GM12878 (cell line): ENCODE measurements at regions not wholly inside any gene's neighbourhood (a gene's known extent, or its start where the extent isn't known, plus 50 kb on each side); places are given as distances from the start of the nearest gene placed in this dataset.

Experiments used
- CTCF ChIP-seq, 3 experiments: IDR thresholded peaks in 2 of 3; conservative IDR thresholded peaks in 1 of 3; 2 replicates each; pipeline ENCODE4 v1.5.1; 2011; ENCODE audit warnings: low read depth in 3 of 3, low read length in 3 of 3, mild to moderate bottlenecking in 3 of 3, control low read depth in 2 of 3, moderate library complexity in 2 of 3, inconsistent platforms in 1 of 3, mixed read lengths in 1 of 3; ENCODE audit not compliant: control insufficient read depth in 2 of 3, insufficient read depth in 1 of 3; ENCODE audit errors: extremely low read depth in 1 of 3
- EZH2 ChIP-seq: IDR thresholded peaks from 2 replicates; pipeline ENCODE4 v1.6.1; 2012; ENCODE audit warnings: low read depth, mild to moderate bottlenecking, control low read depth, inconsistent platforms, low read length, borderline replicate concordance; ENCODE audit not compliant: control insufficient read depth
- HCFC1 ChIP-seq: fragments of 150-350 bp; IDR thresholded peaks from 2 replicates; pipeline ENCODE4 v1.6.1; 2014; ENCODE audit warnings: low read length
- MTA3 ChIP-seq: IDR thresholded peaks from 2 replicates; pipeline ENCODE4 v1.6.1; 2012; ENCODE audit warnings: low read length, inconsistent platforms, borderline replicate concordance
- RCOR1 ChIP-seq: conservative IDR thresholded peaks from 2 replicates; pipeline ENCODE4 v1.6.1; 2012; ENCODE audit warnings: low read depth, low read length, improper control_type of control experiment
- REST ChIP-seq: IDR thresholded peaks from 2 replicates; pipeline ENCODE4 v1.6.1; 2012; ENCODE audit warnings: mild to moderate bottlenecking, low read depth, low read length
- SREBF2 ChIP-seq: IDR thresholded peaks from 2 replicates; pipeline ENCODE4 v1.6.1; 2012; ENCODE audit warnings: mild to moderate bottlenecking, low read length
- USF2 ChIP-seq: IDR thresholded peaks from 2 replicates; pipeline ENCODE4 v1.6.1; 2011; ENCODE audit warnings: low read depth, low read length, improper control_type of control experiment, borderline replicate concordance
- TF ChIP-seq, protein P1 (sequence below): IDR thresholded peaks from 2 replicates; pipeline ENCODE4 v1.6.1; 2011; ENCODE audit warnings: borderline replicate concordance, low read depth, mild to moderate bottlenecking, moderate library complexity, mixed read lengths, low read length; ENCODE audit not compliant: insufficient read depth; ENCODE audit errors: extremely low read length
- TF ChIP-seq, protein P2 (sequence below): IDR thresholded peaks from 2 replicates; pipeline ENCODE4 v1.6.1; 2011; ENCODE audit warnings: low read depth, mild to moderate bottlenecking, low read length, moderate library complexity, borderline replicate concordance; ENCODE audit errors: extremely low read depth
- TF ChIP-seq, protein P3 (sequence below): fragments of 450-650 bp; IDR thresholded peaks from 2 replicates; pipeline ENCODE4 v1.6.1; 2017; ENCODE audit warnings: mild to moderate bottlenecking

GRCh38 chr14:101233808-101234207 lies 327.5 kb upstream of the DIO3 start:
- TF ChIP-seq CTCF (IDR thresholded peaks at IDR 0.05 in 2 of 3, conservative IDR thresholded peaks at IDR 0.05 in 1 of 3; ENCODE audit: control insufficient read depth in 2 of 3, extremely low read depth in 1 of 3, insufficient read depth in 1 of 3, low read depth in 3 of 3, low read length in 3 of 3): no peak
- TF ChIP-seq, protein P1, sequence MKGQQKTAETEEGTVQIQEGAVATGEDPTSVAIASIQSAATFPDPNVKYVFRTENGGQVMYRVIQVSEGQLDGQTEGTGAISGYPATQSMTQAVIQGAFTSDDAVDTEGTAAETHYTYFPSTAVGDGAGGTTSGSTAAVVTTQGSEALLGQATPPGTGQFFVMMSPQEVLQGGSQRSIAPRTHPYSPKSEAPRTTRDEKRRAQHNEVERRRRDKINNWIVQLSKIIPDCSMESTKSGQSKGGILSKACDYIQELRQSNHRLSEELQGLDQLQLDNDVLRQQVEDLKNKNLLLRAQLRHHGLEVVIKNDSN: no peak
- no peak for TF ChIP-seq USF2
- TF ChIP-seq HCFC1: no peak
- TF ChIP-seq SREBF2: no peak
- TF ChIP-seq REST: no peak
- TF ChIP-seq EZH2: no peak
- no peak for TF ChIP-seq RCOR1
- TF ChIP-seq, protein P2, sequence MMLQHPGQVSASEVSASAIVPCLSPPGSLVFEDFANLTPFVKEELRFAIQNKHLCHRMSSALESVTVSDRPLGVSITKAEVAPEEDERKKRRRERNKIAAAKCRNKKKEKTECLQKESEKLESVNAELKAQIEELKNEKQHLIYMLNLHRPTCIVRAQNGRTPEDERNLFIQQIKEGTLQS: no peak
- no peak for TF ChIP-seq MTA3
- TF ChIP-seq, protein P3, sequence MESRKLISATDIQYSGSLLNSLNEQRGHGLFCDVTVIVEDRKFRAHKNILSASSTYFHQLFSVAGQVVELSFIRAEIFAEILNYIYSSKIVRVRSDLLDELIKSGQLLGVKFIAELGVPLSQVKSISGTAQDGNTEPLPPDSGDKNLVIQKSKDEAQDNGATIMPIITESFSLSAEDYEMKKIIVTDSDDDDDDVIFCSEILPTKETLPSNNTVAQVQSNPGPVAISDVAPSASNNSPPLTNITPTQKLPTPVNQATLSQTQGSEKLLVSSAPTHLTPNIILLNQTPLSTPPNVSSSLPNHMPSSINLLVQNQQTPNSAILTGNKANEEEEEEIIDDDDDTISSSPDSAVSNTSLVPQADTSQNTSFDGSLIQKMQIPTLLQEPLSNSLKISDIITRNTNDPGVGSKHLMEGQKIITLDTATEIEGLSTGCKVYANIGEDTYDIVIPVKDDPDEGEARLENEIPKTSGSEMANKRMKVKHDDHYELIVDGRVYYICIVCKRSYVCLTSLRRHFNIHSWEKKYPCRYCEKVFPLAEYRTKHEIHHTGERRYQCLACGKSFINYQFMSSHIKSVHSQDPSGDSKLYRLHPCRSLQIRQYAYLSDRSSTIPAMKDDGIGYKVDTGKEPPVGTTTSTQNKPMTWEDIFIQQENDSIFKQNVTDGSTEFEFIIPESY: no peak
